ENCODE measurements at regions not wholly inside any gene's neighbourhood (a gene's known extent, or its start where the extent isn't known, plus 50 kb on each side); places are given as distances from the start of the nearest gene placed in this dataset.

DNA sequence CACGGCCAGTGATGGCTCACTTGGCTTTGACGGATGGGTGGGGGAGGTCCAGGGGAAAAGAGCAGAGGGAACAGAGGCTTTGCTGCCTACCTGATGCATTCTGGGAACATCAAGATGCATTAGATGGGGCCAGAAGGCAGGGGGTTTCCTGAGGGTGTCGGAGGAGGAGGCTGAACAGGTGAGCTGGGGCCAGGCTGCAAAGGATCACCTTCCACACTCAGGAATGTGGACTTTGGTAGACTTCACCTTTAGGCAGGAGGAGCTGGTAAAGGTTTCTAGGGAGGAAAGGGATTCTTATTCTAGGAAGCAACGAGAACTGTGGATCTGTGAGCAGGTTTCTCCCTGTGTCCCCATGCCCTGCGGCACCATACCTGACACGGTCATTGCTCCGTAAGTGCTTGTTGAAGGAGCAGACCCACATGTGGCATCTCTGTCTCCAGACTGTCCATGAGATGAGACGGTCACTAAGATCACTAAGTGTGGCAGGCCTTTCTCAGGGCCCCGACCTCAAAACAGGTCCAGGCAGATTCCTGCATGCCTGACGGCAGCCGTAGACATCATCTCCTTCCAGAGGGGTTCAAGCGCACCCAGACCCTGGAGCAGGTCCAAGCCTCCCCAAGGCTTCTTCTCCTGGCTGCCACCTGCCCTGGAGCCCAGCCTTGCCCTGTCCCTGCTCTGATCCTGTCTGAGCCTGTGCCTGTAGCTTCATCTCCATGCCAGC, 89.1 kb upstream of the SLC25A33 start:
- Histone ChIP-seq H3K27me3 (replicated peaks in 1 of 2; ENCODE audit: control insufficient read depth in 2 of 2, extremely low read depth in 1 of 2, insufficient read depth in 2 of 2, low read length in 1 of 2) (peaks cover 0 to 39% of the 10 kb centered on the region in 2 experiments), H3K27ac (ENCODE audit: low read length) (no peak overlapping the region), H3K9me3 (no peaks in the 10 kb centered on the region), H3K4me1 (ENCODE audit: control insufficient read depth in 1 of 2, extremely low read depth in 1 of 2, insufficient read depth in 2 of 2, low read length in 2 of 2) (no peaks in the 10 kb centered on the region), H3K36me3 (ENCODE audit: control insufficient read depth in 2 of 2, extremely low read depth in 1 of 2, insufficient read depth in 1 of 2, low read length in 1 of 2) (no peaks in the 10 kb centered on the region), H3K4me3 (ENCODE audit: control insufficient read depth in 1 of 2, extremely low read depth in 1 of 2, low read length in 1 of 2) (no peak overlapping the region)
- Mint-ChIP-seq H3K9me3 (no peaks in the 10 kb centered on the region), H3K4me3 (no peak overlapping the region), H3K36me3 (no peaks in the 10 kb centered on the region), H3K27me3 (peaks cover 0 to 11% of the 10 kb centered on the region in 2 donors), H3K4me1 (no peaks in the 10 kb centered on the region), H3K27ac (no peak overlapping the region)
- DNase-seq (no peak), ATAC-seq (replicated peaks in 1 of 4) (no peak)
- ChIA-PET CTCF (no interaction called here), POLR2A (no interaction called here)
- WGBS (ENCODE audit: insufficient coverage): 81% methylated on average over 11 of the region's 12 CpGs

DNA sequence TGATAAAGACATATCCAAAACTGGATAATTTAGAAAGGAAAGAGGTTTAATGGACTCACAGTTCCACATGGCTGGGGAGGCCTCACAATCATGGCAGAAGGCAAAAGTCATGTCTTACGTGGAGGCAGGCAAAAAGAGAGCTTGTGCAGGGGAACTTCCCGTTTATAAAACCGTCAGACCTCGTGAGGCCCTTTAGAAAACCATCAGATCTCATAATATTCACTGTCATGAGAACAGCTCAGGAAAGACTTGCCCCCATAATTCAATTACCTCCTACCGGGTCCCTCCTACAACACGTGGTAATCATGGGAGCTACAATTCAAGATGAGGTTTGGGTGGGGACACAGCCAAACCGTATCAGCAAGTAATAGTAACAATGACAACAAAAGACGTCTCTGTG, 88.2 kb upstream of the SLC25A33 start:
- CTCF ChIA-PET: interaction anchor here in 1 of 2 donors (0.6 to 0.9 kb wide), 2 partner anchors 184 to 336 kb away, joined by 3 to 5 read pairs; no protein-coding TSS in a partner anchor
- no peaks in the 10 kb centered on the region for H3K9me3 Mint-ChIP-seq
- H3K27ac Mint-ChIP-seq: no peak overlapping the region
- Histone ChIP-seq H3K36me3 (ENCODE audit: control insufficient read depth in 2 of 2, extremely low read depth in 1 of 2, insufficient read depth in 1 of 2, low read length in 1 of 2) (no peaks in the 10 kb centered on the region), H3K4me3 (ENCODE audit: control insufficient read depth in 1 of 2, extremely low read depth in 1 of 2, low read length in 1 of 2) (no peak overlapping the region), H3K27me3 (replicated peaks in 1 of 2; ENCODE audit: control insufficient read depth in 2 of 2, extremely low read depth in 1 of 2, insufficient read depth in 2 of 2, low read length in 1 of 2) (peaks cover 0 to 46% of the 10 kb centered on the region in 2 experiments), H3K9me3 (no peaks in the 10 kb centered on the region), H3K4me1 (ENCODE audit: control insufficient read depth in 1 of 2, extremely low read depth in 1 of 2, insufficient read depth in 2 of 2, low read length in 2 of 2) (peaks cover 0 to 2% of the 10 kb centered on the region in 2 experiments), H3K27ac (ENCODE audit: low read length) (no peak overlapping the region)
- POLR2A ChIA-PET: no interaction called here
- H3K27me3 Mint-ChIP-seq: peaks cover 0 to 13% of the 10 kb centered on the region in 2 donors
- WGBS (ENCODE audit: insufficient coverage): 100% methylated on average over 1 of the region's 8 CpGs
- H3K4me1 Mint-ChIP-seq: peaks cover 0 to 4% (median 0%) of the 10 kb centered on the region in 3 donors
- no peaks in the 10 kb centered on the region for H3K36me3 Mint-ChIP-seq
- ATAC-seq (replicated peaks in 1 of 4): no peak
- no peak for DNase-seq
- H3K4me3 Mint-ChIP-seq: no peak overlapping the region

DNA sequence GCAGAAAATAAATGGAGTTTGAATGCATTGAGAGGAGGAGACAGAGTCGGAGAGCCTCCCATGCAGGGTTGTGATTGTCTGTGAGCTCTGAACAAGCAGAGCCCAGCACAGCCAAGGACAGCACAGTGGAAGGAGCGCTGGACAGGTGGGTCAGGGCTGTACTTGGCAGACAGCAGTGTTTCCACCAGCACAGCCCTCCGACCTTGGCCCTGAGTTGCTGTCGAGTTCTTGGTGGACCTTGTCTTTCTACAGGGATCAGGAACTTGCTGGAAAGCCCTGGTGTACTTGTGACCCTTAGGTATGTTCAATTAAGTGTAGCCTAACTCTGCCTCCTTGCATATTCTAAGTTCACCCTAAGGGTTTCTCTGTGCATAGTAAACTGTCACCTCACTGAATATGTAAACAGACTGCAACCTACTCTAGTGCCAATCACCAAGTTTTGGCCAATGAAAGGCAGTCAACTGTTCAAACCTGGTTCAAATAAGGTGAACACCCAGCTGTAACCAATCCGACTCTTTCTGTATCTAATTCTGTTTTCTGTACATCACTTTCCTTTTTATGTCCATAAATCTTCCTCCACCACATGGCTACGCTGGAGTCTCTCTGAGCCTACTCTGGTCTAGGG, 86.6 kb upstream of the SLC25A33 start:
- Mint-ChIP-seq H3K9me3 (no peaks in the 10 kb centered on the region), H3K4me1 (peaks cover 0 to 4% (median 0%) of the 10 kb centered on the region in 3 donors), H3K27me3 (peaks cover 0 to 8% of the 10 kb centered on the region in 2 donors), H3K4me3 (no peak overlapping the region), H3K27ac (no peak overlapping the region), H3K36me3 (no peaks in the 10 kb centered on the region)
- H3K36me3 ChIP-seq (ENCODE audit: control insufficient read depth in 2 of 2, extremely low read depth in 1 of 2, insufficient read depth in 1 of 2, low read length in 1 of 2): no peaks in the 10 kb centered on the region
- no peak overlapping the region for H3K27ac ChIP-seq (ENCODE audit: low read length)
- ATAC-seq (replicated peaks in 1 of 4) (no peak), DNase-seq (no peak)
- H3K4me3 ChIP-seq (ENCODE audit: control insufficient read depth in 1 of 2, extremely low read depth in 1 of 2, low read length in 1 of 2): no peak overlapping the region
- ChIA-PET CTCF (no interaction called here), POLR2A (no interaction called here)
- H3K9me3 ChIP-seq: no peaks in the 10 kb centered on the region
- peaks cover 0 to 2% of the 10 kb centered on the region in 2 experiments for H3K4me1 ChIP-seq (ENCODE audit: control insufficient read depth in 1 of 2, extremely low read depth in 1 of 2, insufficient read depth in 2 of 2, low read length in 2 of 2)
- WGBS (ENCODE audit: insufficient coverage): 86% methylated on average over 5 of the region's 6 CpGs
- peaks cover 0 to 40% of the 10 kb centered on the region in 2 experiments for H3K27me3 ChIP-seq (replicated peaks in 1 of 2; ENCODE audit: control insufficient read depth in 2 of 2, extremely low read depth in 1 of 2, insufficient read depth in 2 of 2, low read length in 1 of 2)

DNA sequence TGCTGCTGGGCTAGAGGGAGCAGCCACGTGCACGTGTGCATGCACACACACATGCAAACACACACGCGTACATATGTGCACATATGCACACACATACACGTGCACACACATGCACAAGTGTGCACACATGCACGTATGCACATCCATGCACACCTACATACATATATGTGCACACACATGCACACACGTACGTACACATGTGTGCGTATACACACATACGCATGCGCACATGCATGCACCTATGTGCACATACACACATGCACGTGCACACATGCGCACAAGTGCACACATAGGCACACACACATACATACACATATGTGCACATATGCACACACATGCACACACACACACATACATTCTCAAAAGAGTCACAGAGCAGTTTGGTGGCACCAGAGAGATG, 85.9 kb upstream of the SLC25A33 start:
- POLR2A ChIA-PET: interaction anchor here in 1 of 2 donors (0.5 kb wide), 1 partner anchor 43 kb away, joined by 5 read pairs; no protein-coding TSS in a partner anchor
- H3K27ac Mint-ChIP-seq: no peak overlapping the region
- no peaks in the 10 kb centered on the region for H3K9me3 Mint-ChIP-seq
- Histone ChIP-seq H3K9me3 (no peaks in the 10 kb centered on the region), H3K4me1 (ENCODE audit: control insufficient read depth in 1 of 2, extremely low read depth in 1 of 2, insufficient read depth in 2 of 2, low read length in 2 of 2) (peaks cover 0 to 2% of the 10 kb centered on the region in 2 experiments), H3K27ac (ENCODE audit: low read length) (no peak overlapping the region), H3K4me3 (ENCODE audit: control insufficient read depth in 1 of 2, extremely low read depth in 1 of 2, low read length in 1 of 2) (no peak overlapping the region), H3K27me3 (replicated peaks in 1 of 2; ENCODE audit: control insufficient read depth in 2 of 2, extremely low read depth in 1 of 2, insufficient read depth in 2 of 2, low read length in 1 of 2) (peaks cover 0 to 32% of the 10 kb centered on the region in 2 experiments), H3K36me3 (ENCODE audit: control insufficient read depth in 2 of 2, extremely low read depth in 1 of 2, insufficient read depth in 1 of 2, low read length in 1 of 2) (no peaks in the 10 kb centered on the region)
- peaks cover 0 to 6% of the 10 kb centered on the region in 2 donors for H3K27me3 Mint-ChIP-seq
- no peaks in the 10 kb centered on the region for H3K36me3 Mint-ChIP-seq
- H3K4me3 Mint-ChIP-seq: no peak overlapping the region
- CTCF ChIA-PET: no interaction called here
- 91% methylated on average over 12 of the region's 13 CpGs for WGBS (ENCODE audit: insufficient coverage)
- no peak for DNase-seq
- no peak for ATAC-seq (replicated peaks in 1 of 4)
- H3K4me1 Mint-ChIP-seq: peaks cover 0 to 4% (median 0%) of the 10 kb centered on the region in 3 donors

DNA sequence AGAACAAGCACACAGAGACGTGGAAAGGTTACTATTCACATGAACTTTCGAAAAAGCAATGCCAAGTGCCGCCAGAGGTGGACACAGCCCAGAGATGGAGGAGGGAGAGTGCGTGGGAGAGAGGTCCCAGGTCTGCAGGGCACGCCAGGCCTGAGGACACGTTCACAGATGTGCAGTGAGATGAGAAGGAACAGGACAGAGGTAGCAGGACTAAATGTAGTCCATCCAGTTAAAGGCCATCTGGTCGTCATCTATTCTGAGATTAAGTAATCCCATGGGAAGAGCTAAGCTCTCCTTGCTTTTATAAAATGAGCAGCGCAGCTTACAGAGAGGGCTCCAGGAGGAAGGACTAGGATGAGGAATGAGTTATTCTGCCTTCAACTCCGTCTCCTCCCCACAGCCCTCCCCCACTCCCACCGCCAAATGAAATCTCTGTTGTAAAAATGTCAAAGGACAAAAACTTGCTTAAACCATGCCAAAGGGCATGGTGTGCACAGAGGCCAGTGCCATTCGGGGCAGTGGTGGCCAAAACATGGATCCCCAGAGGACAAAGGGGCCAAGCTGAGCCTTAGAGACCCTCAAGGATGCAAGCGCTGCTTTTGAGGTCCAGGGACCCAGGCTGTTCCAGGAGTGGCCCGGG, 85.4 kb upstream of the SLC25A33 start:
- POLR2A ChIA-PET: interaction anchor here in 1 of 2 donors (0.5 kb wide), 1 partner anchor 42 kb away, joined by 5 read pairs; no protein-coding TSS in a partner anchor
- Mint-ChIP-seq H3K27ac (no peak overlapping the region), H3K9me3 (no peaks in the 10 kb centered on the region), H3K4me3 (no peak overlapping the region), H3K36me3 (no peaks in the 10 kb centered on the region), H3K4me1 (peaks cover 0 to 4% (median 0%) of the 10 kb centered on the region in 3 donors), H3K27me3 (peaks cover 0 to 6% of the 10 kb centered on the region in 2 donors)
- CTCF ChIA-PET: interaction anchor here (0.6 to 3.2 kb wide), 6 partner anchors 49 to 217 kb away, joined by 4 to 44 read pairs (median 7); no protein-coding TSS in a partner anchor
- Histone ChIP-seq H3K4me3 (ENCODE audit: control insufficient read depth in 1 of 2, extremely low read depth in 1 of 2, low read length in 1 of 2) (no peak overlapping the region), H3K36me3 (ENCODE audit: control insufficient read depth in 2 of 2, extremely low read depth in 1 of 2, insufficient read depth in 1 of 2, low read length in 1 of 2) (no peaks in the 10 kb centered on the region), H3K27ac (ENCODE audit: low read length) (no peak overlapping the region), H3K27me3 (replicated peaks in 1 of 2; ENCODE audit: control insufficient read depth in 2 of 2, extremely low read depth in 1 of 2, insufficient read depth in 2 of 2, low read length in 1 of 2) (peaks cover 0 to 28% of the 10 kb centered on the region in 2 experiments), H3K9me3 (no peaks in the 10 kb centered on the region), H3K4me1 (ENCODE audit: control insufficient read depth in 1 of 2, extremely low read depth in 1 of 2, insufficient read depth in 2 of 2, low read length in 2 of 2) (peaks cover 0 to 2% of the 10 kb centered on the region in 2 experiments)
- DNase-seq: no peak
- WGBS (ENCODE audit: insufficient coverage): 78% methylated on average over 9 of the region's 13 CpGs
- no peak for ATAC-seq (replicated peaks in 1 of 4)

DNA sequence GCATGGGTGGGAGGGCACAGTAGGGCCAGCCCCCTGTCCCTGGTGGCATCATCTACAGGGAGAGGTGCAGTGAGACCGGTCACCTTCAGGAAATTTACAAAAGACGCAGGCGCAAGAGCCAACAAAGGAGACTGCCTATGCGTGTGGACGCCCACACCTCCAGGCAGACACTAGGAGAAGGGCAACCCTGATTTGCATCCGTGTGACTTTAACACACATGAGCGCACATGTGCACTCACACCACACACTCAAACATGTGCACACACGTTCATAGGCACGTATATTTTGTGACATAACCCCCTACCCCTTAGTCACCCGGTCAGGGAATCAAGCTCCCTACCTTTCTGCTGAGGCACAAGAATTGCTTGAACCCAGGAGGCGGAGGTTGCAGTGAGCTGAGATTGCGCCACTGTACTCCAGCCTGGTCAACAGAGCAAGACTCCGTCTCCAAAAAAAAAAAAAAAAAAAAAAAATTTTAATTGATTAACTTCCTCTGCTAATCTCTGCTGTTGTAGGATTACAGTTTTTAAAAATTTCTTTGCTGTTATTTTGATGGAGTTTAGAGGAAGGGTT, 84.7 kb upstream of the SLC25A33 start:
- Mint-ChIP-seq H3K4me1 (peaks cover 0 to 4% (median 0%) of the 10 kb centered on the region in 3 donors), H3K27me3 (peaks cover 0 to 6% of the 10 kb centered on the region in 2 donors), H3K27ac (no peak overlapping the region), H3K4me3 (no peak overlapping the region), H3K36me3 (no peaks in the 10 kb centered on the region), H3K9me3 (no peaks in the 10 kb centered on the region)
- ChIA-PET POLR2A (no interaction called here), CTCF (interaction anchor here (0.6 to 3.2 kb wide), 7 partner anchors 49 to 218 kb away, joined by 4 to 44 read pairs (median 7); no protein-coding TSS in a partner anchor)
- Histone ChIP-seq H3K4me1 (ENCODE audit: control insufficient read depth in 1 of 2, extremely low read depth in 1 of 2, insufficient read depth in 2 of 2, low read length in 2 of 2) (peaks cover 0 to 2% of the 10 kb centered on the region in 2 experiments), H3K36me3 (ENCODE audit: control insufficient read depth in 2 of 2, extremely low read depth in 1 of 2, insufficient read depth in 1 of 2, low read length in 1 of 2) (no peaks in the 10 kb centered on the region), H3K9me3 (no peaks in the 10 kb centered on the region), H3K27me3 (replicated peaks in 1 of 2; ENCODE audit: control insufficient read depth in 2 of 2, extremely low read depth in 1 of 2, insufficient read depth in 2 of 2, low read length in 1 of 2) (peaks cover 0 to 27% of the 10 kb centered on the region in 2 experiments), H3K4me3 (ENCODE audit: control insufficient read depth in 1 of 2, extremely low read depth in 1 of 2, low read length in 1 of 2) (no peak overlapping the region), H3K27ac (ENCODE audit: low read length) (no peak overlapping the region)
- DNase-seq (no peak), ATAC-seq (replicated peaks in 1 of 4) (no peak)
- 91% methylated on average over 9 of the region's 13 CpGs for WGBS (ENCODE audit: insufficient coverage)

Measured in T-cell (primary cell).